ENCODE measurements at regions not wholly inside any gene's neighbourhood (a gene's known extent, or its start where the extent isn't known, plus 50 kb on each side); places are given as distances from the start of the nearest gene placed in this dataset.

- DNase-seq (ENCODE audit: low read depth) = no peak
Measured at GRCh38 chr1:56191369-56191768, 388.0 kb downstream of the PLPP3 start.

- no peak for DNase-seq (ENCODE audit: low read depth)
Measured at GRCh38 chr1:56190806-56191365, 388.5 kb downstream of the PLPP3 start.

GRCh38 chr1:56189946-56190805 lies 389.2 kb downstream of the PLPP3 start:
- no peak for DNase-seq (ENCODE audit: low read depth)

GRCh38 chr1:56189454-56189853 lies 389.9 kb downstream of the PLPP3 start:
- no peak for DNase-seq (ENCODE audit: low read depth)

GRCh38 chr1:56188855-56189254 lies 390.5 kb downstream of the PLPP3 start:
- no peak for DNase-seq (ENCODE audit: low read depth)

GRCh38 chr1:56188221-56188620 lies 391.1 kb downstream of the PLPP3 start:
- DNase-seq (ENCODE audit: low read depth) = no peak

GRCh38 chr1:56187405-56187804 lies 392.0 kb downstream of the PLPP3 start:
- DNase-seq (ENCODE audit: low read depth) = no peak

- no peak for DNase-seq (ENCODE audit: low read depth)
Measured at GRCh38 chr1:56185493-56185892, 393.9 kb downstream of the PLPP3 start.

- DNase-seq (ENCODE audit: low read depth) = no peak
Measured at GRCh38 chr1:56183151-56183550, 396.2 kb downstream of the PLPP3 start.

- DNase-seq (ENCODE audit: low read depth) = no peak
Measured at GRCh38 chr1:56180520-56181190, 398.7 kb downstream of the PLPP3 start.

- no peak for DNase-seq (ENCODE audit: low read depth)
Measured at GRCh38 chr1:56179543-56179942, 399.8 kb downstream of the PLPP3 start.

GRCh38 chr1:56175211-56175610 lies 404.2 kb downstream of the PLPP3 start:
- DNase-seq (ENCODE audit: low read depth) = no peak

GRCh38 chr1:56174176-56174885 lies 405.0 kb downstream of the PLPP3 start:
- DNase-seq (ENCODE audit: low read depth) = no peak

- DNase-seq (ENCODE audit: low read depth) = no peak
Measured at GRCh38 chr1:56173736-56174135, 405.6 kb downstream of the PLPP3 start.

- DNase-seq (ENCODE audit: low read depth) = no peak
Measured at GRCh38 chr1:56171670-56172069, 407.7 kb downstream of the PLPP3 start.

GRCh38 chr1:56170784-56171320 lies 408.5 kb downstream of the PLPP3 start:
- no peak for DNase-seq (ENCODE audit: low read depth)

- no peak for DNase-seq (ENCODE audit: low read depth)
Measured at GRCh38 chr1:56169856-56170255, 409.5 kb downstream of the PLPP3 start.

GRCh38 chr1:56168176-56168575 lies 411.2 kb downstream of the PLPP3 start:
- DNase-seq (ENCODE audit: low read depth) = no peak

- DNase-seq (ENCODE audit: low read depth) = no peak
Measured at GRCh38 chr1:56167596-56167995, 411.8 kb downstream of the PLPP3 start.

- DNase-seq (ENCODE audit: low read depth) = no peak
Measured at GRCh38 chr1:56160773-56161315, 418.5 kb downstream of the PLPP3 start.
